ENCODE measurements at regions not wholly inside any gene's neighbourhood (a gene's known extent, or its start where the extent isn't known, plus 50 kb on each side); places are given as distances from the start of the nearest gene placed in this dataset.
"Not testable (repeated sequence)": the region's sequence is repeated elsewhere in the genome, so short reads cannot be mapped to it uniquely, and the experiment has no call there.

DNA sequence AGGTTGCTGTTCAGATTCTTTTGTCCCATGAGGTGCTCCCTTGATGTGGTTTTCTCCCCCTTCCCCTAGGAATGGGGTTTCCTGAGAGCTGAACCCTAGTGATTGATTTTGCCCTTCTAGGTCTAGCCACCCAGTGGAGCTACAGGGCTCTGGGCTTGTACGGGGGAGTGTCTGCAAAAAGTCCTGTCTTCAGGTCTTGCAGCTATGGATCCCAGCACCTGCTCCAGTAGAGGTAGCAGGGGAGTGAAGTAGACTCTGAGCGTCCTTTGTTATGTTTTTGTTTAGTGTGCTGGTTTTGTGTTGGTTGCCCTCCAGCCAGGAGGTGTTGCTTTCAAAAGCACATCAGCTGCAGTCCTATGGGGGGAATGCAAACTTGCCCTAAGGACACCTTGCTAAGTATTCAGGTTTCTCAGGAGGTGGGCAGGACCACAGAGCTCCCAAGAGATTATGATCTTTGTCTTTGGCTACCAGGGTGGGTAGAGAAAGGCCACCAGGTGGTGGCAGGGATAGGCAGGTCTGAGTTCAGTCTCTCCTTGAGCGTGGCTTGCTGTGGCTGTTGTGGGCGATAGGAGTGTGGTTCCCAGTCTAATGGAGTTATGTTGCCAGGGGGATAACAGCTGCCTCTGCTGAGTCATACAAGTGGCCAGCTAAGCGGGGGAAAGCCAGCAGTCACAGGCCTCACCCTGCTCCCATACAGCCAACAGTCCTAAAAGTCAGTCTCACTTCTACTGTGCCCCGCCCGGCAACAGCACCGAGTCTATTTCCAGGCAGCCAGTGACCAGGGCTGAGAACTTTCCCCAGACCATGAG lies 92.4 kb upstream of the JCAD start:
- no peak overlapping the region for H3K4me3 ChIP-seq (ENCODE audit: low read depth, low read length)
- peak; percentile 92 for DNase-seq
- peak; percentile 49 for TF ChIP-seq CTCF (IDR thresholded peaks at IDR 0.05; ENCODE audit: low read depth, low read length, missing control alignments)
- in situ Hi-C loops (cut with HindIII; ENCODE audit: low pct_ligation_motif_present, low sequenced_read_pairs), result no loop called here
- H3K36me3 ChIP-seq (replicated peaks), result no peaks in the 10 kb centered on the region
- no peaks in the 10 kb centered on the region for H3K27me3 ChIP-seq (replicated peaks)
- peak overlapping the region; percentile 21 for H3K27ac ChIP-seq

DNA sequence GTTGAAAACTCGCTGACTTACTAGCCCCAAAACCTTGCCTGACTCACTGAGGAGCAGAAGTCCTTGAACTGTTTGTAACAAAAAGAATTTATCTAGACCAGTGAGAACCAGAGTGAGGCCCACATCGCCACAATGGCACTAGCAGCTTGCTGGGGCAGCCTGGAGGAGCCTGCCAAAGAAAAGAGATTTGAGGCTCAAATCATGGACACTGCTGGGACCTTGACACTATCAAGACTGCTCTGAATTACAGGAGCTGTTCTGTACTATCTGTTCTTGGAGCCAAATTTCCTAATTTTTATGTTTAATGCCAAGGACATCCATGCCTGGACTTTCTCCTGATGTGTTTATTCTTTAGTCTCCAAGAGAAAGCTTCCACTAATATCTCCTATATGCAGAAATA lies 82.0 kb upstream of the JCAD start:
- no peak overlapping the region for H3K4me3 ChIP-seq (ENCODE audit: low read depth, low read length)
- no peaks in the 10 kb centered on the region for H3K27me3 ChIP-seq (replicated peaks)
- no peak for TF ChIP-seq CTCF (IDR thresholded peaks at IDR 0.05; ENCODE audit: low read depth, low read length, missing control alignments)
- no peak for DNase-seq
- no peak overlapping the region for H3K27ac ChIP-seq
- no peaks in the 10 kb centered on the region for H3K36me3 ChIP-seq (replicated peaks)
- in situ Hi-C loops (cut with HindIII; ENCODE audit: low pct_ligation_motif_present, low sequenced_read_pairs), result no loop called here

- in situ Hi-C loops (cut with HindIII; ENCODE audit: low pct_ligation_motif_present, low sequenced_read_pairs), result no loop called here
- no peak for DNase-seq
- H3K27me3 ChIP-seq (replicated peaks), result no peaks in the 10 kb centered on the region
- TF ChIP-seq CTCF (IDR thresholded peaks at IDR 0.05; ENCODE audit: low read depth, low read length, missing control alignments), result no peak
- H3K36me3 ChIP-seq (replicated peaks), result no peaks in the 10 kb centered on the region
- H3K27ac ChIP-seq, result no peak overlapping the region
- H3K4me3 ChIP-seq (ENCODE audit: low read depth, low read length), result no peak overlapping the region
These were observed 75.0 kb upstream of the JCAD start for GRCh38 chr10:30134171-30134945.

GRCh38 chr10:30133198-30133597 lies 73.8 kb upstream of the JCAD start:
- DNase-seq, result no peak
- Histone ChIP-seq H3K27me3 (replicated peaks) (no peaks in the 10 kb centered on the region), H3K4me3 (ENCODE audit: low read depth, low read length) (no peak overlapping the region), H3K27ac (no peak overlapping the region), H3K36me3 (replicated peaks) (no peaks in the 10 kb centered on the region)
- in situ Hi-C loops (cut with HindIII; ENCODE audit: low pct_ligation_motif_present, low sequenced_read_pairs), result no loop called here
- no peak for TF ChIP-seq CTCF (IDR thresholded peaks at IDR 0.05; ENCODE audit: low read depth, low read length, missing control alignments)

DNA sequence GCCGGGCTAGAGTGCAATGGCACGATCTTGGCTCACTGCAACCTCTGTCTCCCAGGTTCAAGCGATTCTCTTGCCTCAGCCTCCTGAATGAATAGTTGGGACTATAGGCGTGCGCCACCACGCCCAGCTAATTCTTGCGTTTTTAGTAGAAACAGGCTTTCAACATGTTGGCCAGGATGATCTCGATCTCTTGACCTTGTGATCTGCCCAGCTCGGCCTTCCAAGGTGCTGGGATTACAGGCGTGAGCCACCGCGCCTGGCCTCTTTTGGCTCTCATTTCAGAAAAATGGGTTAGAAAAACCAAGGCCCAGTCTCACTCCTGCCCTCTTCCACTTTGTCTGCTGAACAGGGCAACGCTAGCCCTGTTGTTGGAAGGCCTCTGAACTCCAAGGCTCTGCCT lies 72.0 kb upstream of the JCAD start:
- H3K36me3 ChIP-seq (replicated peaks); in situ Hi-C loops (cut with HindIII; ENCODE audit: low pct_ligation_motif_present, low sequenced_read_pairs); H3K27me3 ChIP-seq (replicated peaks); H3K27ac ChIP-seq; DNase-seq; H3K4me3 ChIP-seq (ENCODE audit: low read depth, low read length): not testable (repeated sequence)

DNA sequence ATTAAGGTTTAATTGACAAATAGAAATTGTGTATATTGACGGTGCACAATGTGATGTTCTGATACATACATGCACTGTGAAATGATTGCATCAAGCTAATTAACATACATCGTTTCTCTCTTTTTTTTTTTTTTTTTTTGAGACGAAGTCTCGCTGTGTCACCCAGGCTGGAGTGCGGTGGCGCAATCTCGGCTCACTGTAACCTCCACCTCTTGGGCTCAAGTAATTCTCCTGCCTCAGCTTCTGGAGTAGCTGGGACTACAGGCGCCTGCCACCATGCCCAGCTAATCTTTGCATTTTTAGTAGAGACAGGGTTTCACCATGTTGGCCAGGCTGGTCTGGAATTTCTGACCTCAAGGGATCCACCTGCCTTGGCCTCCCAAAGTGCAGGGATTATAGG lies 69.9 kb upstream of the JCAD start:
- in situ Hi-C loops (cut with HindIII; ENCODE audit: low pct_ligation_motif_present, low sequenced_read_pairs); H3K36me3 ChIP-seq (replicated peaks); H3K27ac ChIP-seq; DNase-seq; H3K4me3 ChIP-seq (ENCODE audit: low read depth, low read length); H3K27me3 ChIP-seq (replicated peaks): not testable (repeated sequence)
